K562 (cell line): ENCODE measurements at regions not wholly inside any gene's neighbourhood (a gene's known extent, or its start where the extent isn't known, plus 50 kb on each side); places are given as distances from the start of the nearest gene placed in this dataset.

ENCODE experiments used
- ATAC-seq: fragments of 200-7000 bp; cut with Tn5 transposase; 3 replicates; pipeline ENCODE4 v1.9.1; 2020; ENCODE audit warnings: moderate library complexity
- BruUV-seq: library from RNA; stranded (reverse); fragments of 400-500 nt; replicated peaks from 2 replicates; lab custom pipeline; 2021; lab: Mats Ljungman, UMichigan
- CTCF ChIA-PET: fragments of 300-600 bp; formaldehyde crosslinking; extraction: SDS; loops from one replicate; lab custom pipeline; 2021; ENCODE audit warnings: low intra/inter-chr PET ratio; lab: Yijun Ruan, JAX
- POLR2A ChIA-PET: fragments of 300-600, 350-650 bp; sonication (Branson Sonifier 250); formaldehyde crosslinking; extraction: SDS; loops from one replicate; lab custom pipeline; 2021; ENCODE audit warnings: antibody characterized with exemption, inconsistent platforms; lab: Yijun Ruan, JAX
- DNase-seq, 4 experiments: peaks; one replicate each; pipeline versions ENCODE4 v3.0.0 to v3.0.0-alpha.2; 2011 to 2018; ENCODE audit warnings: low spot score in 3 of 4, mixed read lengths in 3 of 4; ENCODE audit errors: extremely low read depth in 1 of 4
- FAIRE-seq: peaks from 2 replicates; lab custom pipeline; 2011; peaks lifted over from hg19 to GRCh38; lab: Jason Lieb, UNC
- H2AFZ ChIP-seq: 2 replicates; pipeline ENCODE4 v1.6.0; 2011; ENCODE audit warnings: low read depth, low read length, control low read depth, inconsistent platforms
- H3K27ac ChIP-seq: fragments of 200-600 bp; 3 replicates; pipeline ENCODE4 v1.8.0; 2011; ENCODE audit warnings: low read depth, mild to moderate bottlenecking, control low read depth, inconsistent platforms, low read length, moderate library complexity, mixed read lengths; ENCODE audit errors: extremely low read depth
- H3K27me3 ChIP-seq, 2 experiments: fragments of 300-600 bp in 1 of 2; 2 replicates in 1 of 2; 3 replicates in 1 of 2; pipeline versions ENCODE4 v1.6.0 to v1.8.0; 2011; ENCODE audit warnings: inconsistent platforms in 2 of 2, low read length in 2 of 2, mild to moderate bottlenecking in 1 of 2, mixed read lengths in 1 of 2, moderate library complexity in 1 of 2; ENCODE audit not compliant: control insufficient read depth in 2 of 2, insufficient read depth in 2 of 2
- H3K36me3 ChIP-seq: fragments of 300-600 bp; 3 replicates; pipeline ENCODE4 v1.8.0; 2011; ENCODE audit warnings: mild to moderate bottlenecking, low read length, inconsistent platforms; ENCODE audit not compliant: control insufficient read depth, insufficient read depth
- H3K4me1 ChIP-seq, 2 experiments: fragments of 200-600 bp in 1 of 2; replicated peaks in 1 of 2; 2 replicates in 1 of 2; 3 replicates in 1 of 2; pipeline versions ENCODE4 v1.5.1 to v1.8.0; 2011; ENCODE audit warnings: inconsistent platforms in 2 of 2, low read length in 2 of 2, mild to moderate bottlenecking in 1 of 2, mixed read lengths in 1 of 2, moderate library complexity in 1 of 2; ENCODE audit not compliant: control insufficient read depth in 2 of 2, insufficient read depth in 2 of 2
- H3K4me2 ChIP-seq: 2 replicates; pipeline ENCODE4 v1.6.1; 2011; ENCODE audit warnings: low read length, control low read depth, inconsistent platforms, mixed read lengths; ENCODE audit not compliant: insufficient read depth
- H3K4me3 ChIP-seq: fragments of 200-600 bp; sonication (generic), shearing (Covaris generic); 2 replicates; pipeline ENCODE4 v1.5.1; 2016; ENCODE audit warnings: control low read depth, inconsistent platforms
- H3K79me2 ChIP-seq: fragments of 200-600 bp; 3 replicates; pipeline ENCODE4 v1.8.0; 2011; ENCODE audit warnings: low read length, inconsistent platforms; ENCODE audit not compliant: control insufficient read depth, insufficient read depth
- H3K9ac ChIP-seq, 2 experiments: 2 replicates each; pipeline versions ENCODE4 v1.6.0 to v1.6.1; 2011; ENCODE audit warnings: low read depth in 2 of 2, low read length in 2 of 2, control low read depth in 1 of 2, inconsistent platforms in 1 of 2, mild to moderate bottlenecking in 1 of 2, mixed read lengths in 1 of 2; ENCODE audit not compliant: insufficient read depth in 1 of 2
- H3K9me1 ChIP-seq: one replicate; pipeline ENCODE4 v1.6.0; 2011; ENCODE audit warnings: inconsistent platforms, mild to moderate bottlenecking, low read length, moderate library complexity; ENCODE audit not compliant: control insufficient read depth, insufficient read depth
- H3K9me3 ChIP-seq: replicated peaks from 2 replicates; pipeline ENCODE4 v1.5.1; 2011; ENCODE audit warnings: low read depth, low read length, inconsistent platforms; ENCODE audit not compliant: control insufficient read depth, insufficient read depth
- H4K20me1 ChIP-seq: replicated peaks from 2 replicates; pipeline ENCODE4 v1.6.1; 2011; ENCODE audit warnings: low read length, inconsistent platforms, mixed read lengths; ENCODE audit not compliant: control insufficient read depth, insufficient read depth
- MAZ ChIP-seq, 2 experiments: fragments of 450-650 bp in 1 of 2; sonication (generic) in 1 of 2; formaldehyde crosslinking; IDR thresholded peaks in 1 of 2; conservative IDR thresholded peaks in 1 of 2; 2 replicates each; pipeline versions ENCODE4 v1.4.0 to v1.5.0; 2020; ENCODE audit warnings: mild to moderate bottlenecking in 1 of 2, missing genetic modification reagents in 1 of 2
- NEUROD1 ChIP-seq: fragments of 150-350 bp; IDR thresholded peaks from 2 replicates; pipeline ENCODE4 v1.6.1; 2014; ENCODE audit warnings: borderline replicate concordance, low read length, low read depth; ENCODE audit not compliant: partially characterized antibody
- NR3C1 ChIP-seq: sonication (generic); formaldehyde crosslinking; IDR thresholded peaks from 2 replicates; pipeline ENCODE4 v1.8.1; 2022; ENCODE audit warnings: missing genetic modification reagents
- SAP30 ChIP-seq: fragments of 200-600 bp; sonication (generic); IDR thresholded peaks from 2 replicates; pipeline ENCODE4 v1.6.1; 2012; ENCODE audit warnings: borderline replicate concordance, low read depth, mild to moderate bottlenecking, moderate library complexity, low read length, control low read depth, inconsistent platforms; ENCODE audit not compliant: insufficient read depth, poor library complexity, severe bottlenecking
- SMAD1 ChIP-seq: fragments of 150-350 bp; IDR thresholded peaks from 2 replicates; pipeline ENCODE4 v1.6.1; 2014; ENCODE audit warnings: low read length, low read depth; ENCODE audit not compliant: partially characterized antibody
- SREBF2 ChIP-seq: sonication (generic); formaldehyde crosslinking; IDR thresholded peaks from 2 replicates; pipeline ENCODE4 v1.4.0; 2020; ENCODE audit warnings: mild to moderate bottlenecking, missing genetic modification reagents
- ZFP30 ChIP-seq: fragments of 250-450 bp; sonication (Bioruptor Pico); IDR thresholded peaks from 2 replicates; pipeline ENCODE4 v1.8.0; 2022; ENCODE audit warnings: moderate library complexity, mild to moderate bottlenecking, inconsistent platforms, borderline replicate concordance
- WGBS: fragments of 100-300 bp; shearing (Covaris generic); methylation state at CpG from one replicate; pipeline ENCODE4 v1.1.6; 2016; ENCODE audit warnings: low coverage, mixed read lengths; ENCODE audit not compliant: insufficient coverage; ENCODE audit errors: missing lambda C conversion rate; 5-methylcytosine and 5-hydroxymethylcytosine counted together
- in situ Hi-C: fragments of 300-500 bp; cut with MboI; formaldehyde crosslinking; loops from 4 replicates; pipeline ENCODE4 v1.15.0; 2018; ENCODE audit warnings: inconsistent platforms, mixed read lengths
- intact Hi-C: fragments of 100-400 bp; cut with micrococcal nuclease; formaldehyde crosslinking; loops from 2 replicates; pipeline ENCODE4 v1.14.2; 2022

GRCh38 chr2:188078534-188078933 lies 213.1 kb upstream of the GULP1 start (continued):
- TF ChIP-seq SAP30, result no peak
- TF ChIP-seq SREBF2 (CRISPR knock-in tag), result no peak

GRCh38 chr2:188079196-188079595 lies 212.5 kb upstream of the GULP1 start:
- ChIA-PET POLR2A (no interaction called here), CTCF (no interaction called here)
- H3K27me3 ChIP-seq, result no peaks in the 10 kb centered on the region
- no peak overlapping the region for H3K4me2 ChIP-seq
- TF ChIP-seq NEUROD1 (no peak), SMAD1 (no peak), NR3C1 (CRISPR knock-in tag) (no peak), MAZ (CRISPR knock-in tag; conservative IDR thresholded peaks at IDR 0.05 in 1 of 2, IDR thresholded peaks at IDR 0.05 in 1 of 2) (no peak), ZFP30 (CRISPR knock-in tag) (no peak)
- H3K9me3 ChIP-seq, result no peaks in the 10 kb centered on the region
- no peak overlapping the region for H3K4me3 ChIP-seq
- in situ Hi-C loops, result no loop called here
- DNase-seq (no peak), FAIRE-seq (no peak), ATAC-seq (no peak)
- intact Hi-C loops, result no loop called here
- no peak overlapping the region for H3K9ac ChIP-seq
- H3K4me1 ChIP-seq, result no peaks in the 10 kb centered on the region
- WGBS, result 0% methylated on average over 1 of the region's 1 CpG
- no peak overlapping the region for H3K27ac ChIP-seq
- no peaks in the 10 kb centered on the region for H4K20me1 ChIP-seq
- H3K36me3 ChIP-seq, result no peaks in the 10 kb centered on the region
- no TSS peak for BruUV-seq
- no peaks in the 10 kb centered on the region for H3K9me1 ChIP-seq
- no peak overlapping the region for H2AFZ ChIP-seq
- no peaks in the 10 kb centered on the region for H3K79me2 ChIP-seq
